Effector memory CD8-positive, alpha-beta T cell (primary cell): ENCODE measurements at regions not wholly inside any gene's neighbourhood (a gene's known extent, or its start where the extent isn't known, plus 50 kb on each side); places are given as distances from the start of the nearest gene placed in this dataset.

ENCODE experiments used
- ATAC-seq: fragments of 150-1000 bp; cut with Tn5 transposase; replicated peaks from 2 replicates; pipeline ENCODE4 v1.10.0; 2021; ENCODE audit warnings: mild to moderate bottlenecking, moderate library complexity
- DNase-seq, 3 experiments: peaks; one replicate each; pipeline ENCODE4 v3.0.0; 2021
- H3K27ac Mint-ChIP-seq, 2 donors: one replicate each; pipeline ENCODE4 v1.8.0; 2022; ENCODE audit warnings: mild to moderate bottlenecking in 2 of 2, mixed read lengths in 2 of 2, moderate library complexity in 2 of 2
- H3K27me3 Mint-ChIP-seq, 2 donors: one replicate each; pipeline ENCODE4 v1.8.0; 2022; ENCODE audit warnings: mixed read lengths in 2 of 2
- H3K36me3 Mint-ChIP-seq: one replicate; pipeline ENCODE4 v1.8.0; 2022; ENCODE audit warnings: mild to moderate bottlenecking, moderate library complexity, mixed read lengths; ENCODE audit not compliant: insufficient read depth
- H3K4me1 Mint-ChIP-seq, 2 donors: one replicate each; pipeline ENCODE4 v1.8.0; 2022; ENCODE audit warnings: low read depth in 2 of 2, mixed read lengths in 2 of 2
- H3K4me3 Mint-ChIP-seq, 2 donors: one replicate each; pipeline ENCODE4 v1.8.0; 2022; ENCODE audit warnings: mild to moderate bottlenecking in 2 of 2, mixed read lengths in 2 of 2, moderate library complexity in 2 of 2
- H3K9me3 Mint-ChIP-seq, 2 donors: one replicate each; pipeline ENCODE4 v1.8.0; 2022; ENCODE audit warnings: mixed read lengths in 2 of 2

GRCh38 chr1:213656039-213656438 lies 331.7 kb upstream of the PROX1 start:
- H3K27ac Mint-ChIP-seq, result no peak overlapping the region
- DNase-seq, result no peak
- no peaks in the 10 kb centered on the region for H3K36me3 Mint-ChIP-seq
- no peaks in the 10 kb centered on the region for H3K4me1 Mint-ChIP-seq
- no peak overlapping the region for H3K4me3 Mint-ChIP-seq
- ATAC-seq, result no peak
- no peaks in the 10 kb centered on the region for H3K27me3 Mint-ChIP-seq
- H3K9me3 Mint-ChIP-seq, result no peaks in the 10 kb centered on the region

DNA sequence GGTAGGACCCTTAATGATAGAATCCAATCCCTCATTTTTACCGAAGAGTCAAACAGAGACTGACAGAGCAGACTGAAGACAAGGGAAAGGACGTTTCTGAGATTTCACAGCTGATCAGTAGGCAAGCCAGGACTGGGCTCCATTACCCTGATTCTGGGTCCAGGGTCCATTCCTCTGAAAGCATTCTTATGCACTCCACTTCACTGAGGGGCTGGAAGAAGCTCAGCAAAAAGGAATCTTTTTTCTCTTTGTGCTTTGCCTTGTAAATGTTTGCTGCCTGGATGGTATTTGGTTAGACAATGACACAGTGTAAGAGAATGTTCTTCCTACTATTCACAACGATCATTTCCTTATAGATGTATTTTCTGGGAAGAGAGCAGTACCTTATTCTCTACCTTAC lies 331.3 kb upstream of the PROX1 start:
- Mint-ChIP-seq H3K27ac (no peak overlapping the region), H3K4me1 (no peaks in the 10 kb centered on the region), H3K27me3 (no peaks in the 10 kb centered on the region), H3K4me3 (no peak overlapping the region), H3K36me3 (no peaks in the 10 kb centered on the region), H3K9me3 (no peaks in the 10 kb centered on the region)
- no peak for DNase-seq
- ATAC-seq, result no peak

GRCh38 chr1:213657013-213657412 lies 330.8 kb upstream of the PROX1 start:
- H3K36me3 Mint-ChIP-seq, result no peaks in the 10 kb centered on the region
- H3K4me1 Mint-ChIP-seq, result no peaks in the 10 kb centered on the region
- no peak for ATAC-seq

DNA sequence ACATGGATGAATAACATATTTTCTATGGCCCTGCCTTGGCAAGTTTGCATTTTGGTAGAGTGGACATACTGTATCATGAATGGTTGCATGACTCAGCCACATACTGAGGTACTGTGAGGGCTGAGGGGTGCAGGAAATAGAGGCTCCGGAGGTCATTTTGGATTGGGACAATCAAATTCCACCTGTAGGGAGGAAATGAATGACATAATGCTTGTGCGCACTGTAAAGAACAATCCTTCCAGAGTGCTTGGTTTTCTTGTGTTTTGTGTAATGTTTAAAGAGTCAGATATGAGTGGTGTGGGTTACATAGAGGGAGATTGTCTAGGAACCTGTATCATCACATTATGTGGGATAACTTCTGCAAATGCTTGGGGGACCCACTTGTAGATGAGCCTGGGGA lies 329.9 kb upstream of the PROX1 start:
- ATAC-seq (no peak), DNase-seq (no peak)
- H3K4me3 Mint-ChIP-seq, result no peak overlapping the region

More at GRCh38 chr1:213657013-213657412, 330.8 kb upstream of the PROX1 start:
- no peak overlapping the region for H3K4me3 Mint-ChIP-seq
- DNase-seq, result no peak
- no peak overlapping the region for H3K27ac Mint-ChIP-seq
- no peaks in the 10 kb centered on the region for H3K27me3 Mint-ChIP-seq
- H3K9me3 Mint-ChIP-seq, result no peaks in the 10 kb centered on the region

GRCh38 chr1:213658457-213658856 lies 329.3 kb upstream of the PROX1 start:
- Mint-ChIP-seq H3K4me3 (no peak overlapping the region), H3K36me3 (no peaks in the 10 kb centered on the region), H3K27me3 (peaks cover 0 to 6% of the 10 kb centered on the region in 2 donors), H3K9me3 (peaks cover 0 to 2% of the 10 kb centered on the region in 2 donors), H3K27ac (no peak overlapping the region), H3K4me1 (no peaks in the 10 kb centered on the region)
- DNase-seq (no peak), ATAC-seq (no peak)

More for the DNA sequence above, 329.9 kb upstream of the PROX1 start:
- no peaks in the 10 kb centered on the region for H3K4me1 Mint-ChIP-seq
- H3K27me3 Mint-ChIP-seq, result peaks cover 0 to under 1% of the 10 kb centered on the region in 2 donors
- H3K27ac Mint-ChIP-seq, result no peak overlapping the region
- peaks cover 0 to 2% of the 10 kb centered on the region in 2 donors for H3K9me3 Mint-ChIP-seq
- H3K36me3 Mint-ChIP-seq, result no peaks in the 10 kb centered on the region

- peaks cover 0 to 2% of the 10 kb centered on the region in 2 donors for H3K9me3 Mint-ChIP-seq
- H3K27me3 Mint-ChIP-seq, result peaks cover 0 to 12% of the 10 kb centered on the region in 2 donors
- H3K36me3 Mint-ChIP-seq, result no peaks in the 10 kb centered on the region
- DNase-seq, result no peak
- ATAC-seq, result no peak
- no peak overlapping the region for H3K4me3 Mint-ChIP-seq
- no peak overlapping the region for H3K27ac Mint-ChIP-seq
- no peaks in the 10 kb centered on the region for H3K4me1 Mint-ChIP-seq
Measured at GRCh38 chr1:213659580-213660547, 327.9 kb upstream of the PROX1 start.

DNA sequence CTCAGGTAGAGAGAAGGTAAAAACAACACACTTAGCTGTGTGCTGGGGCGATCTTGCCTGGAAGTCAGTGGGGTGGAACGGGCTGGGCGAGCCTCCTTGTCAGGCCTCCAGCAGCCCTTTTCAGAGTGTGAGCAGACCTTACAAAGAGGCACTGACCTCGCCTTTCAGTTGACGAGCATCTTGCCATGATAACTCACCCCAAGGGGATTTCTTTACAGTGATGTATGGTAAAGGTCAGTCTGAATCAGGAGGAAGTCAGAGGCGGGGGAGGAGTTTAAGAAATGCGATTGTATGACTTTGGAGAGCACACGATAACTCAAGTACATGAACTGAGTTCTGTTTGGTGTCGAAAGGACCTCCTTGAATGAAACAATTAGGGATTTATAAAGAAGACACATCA lies 326.5 kb upstream of the PROX1 start:
- Mint-ChIP-seq H3K9me3 (peaks cover 0 to 2% of the 10 kb centered on the region in 2 donors), H3K4me1 (no peaks in the 10 kb centered on the region), H3K27me3 (peaks cover 0 to 12% of the 10 kb centered on the region in 2 donors), H3K4me3 (no peak overlapping the region), H3K27ac (no peak overlapping the region), H3K36me3 (no peaks in the 10 kb centered on the region)
- DNase-seq (no peak), ATAC-seq (no peak)

GRCh38 chr1:213666113-213666512 lies 321.7 kb upstream of the PROX1 start:
- Mint-ChIP-seq H3K9me3 (peaks cover 0 to 2% of the 10 kb centered on the region in 2 donors), H3K36me3 (no peaks in the 10 kb centered on the region), H3K4me3 (no peak overlapping the region), H3K27ac (no peak overlapping the region), H3K27me3 (peaks cover 0 to 12% of the 10 kb centered on the region in 2 donors), H3K4me1 (no peaks in the 10 kb centered on the region)
- ATAC-seq, result no peak
- DNase-seq, result no peak

GRCh38 chr1:213666922-213667321 lies 320.9 kb upstream of the PROX1 start:
- H3K27ac Mint-ChIP-seq, result no peak overlapping the region
- peaks cover 0 to 12% of the 10 kb centered on the region in 2 donors for H3K27me3 Mint-ChIP-seq
- H3K4me3 Mint-ChIP-seq, result no peak overlapping the region
- ATAC-seq (no peak), DNase-seq (no peak)
- no peaks in the 10 kb centered on the region for H3K4me1 Mint-ChIP-seq
- H3K36me3 Mint-ChIP-seq, result no peaks in the 10 kb centered on the region
- peaks cover 0 to 2% of the 10 kb centered on the region in 2 donors for H3K9me3 Mint-ChIP-seq

- Mint-ChIP-seq H3K27ac (no peak overlapping the region), H3K4me3 (no peak overlapping the region), H3K36me3 (no peaks in the 10 kb centered on the region), H3K4me1 (no peaks in the 10 kb centered on the region), H3K27me3 (no peaks in the 10 kb centered on the region), H3K9me3 (peaks cover 0 to 2% of the 10 kb centered on the region in 2 donors)
- ATAC-seq (no peak), DNase-seq (no peak)
Measured at GRCh38 chr1:213669512-213669911, 318.3 kb upstream of the PROX1 start.

DNA sequence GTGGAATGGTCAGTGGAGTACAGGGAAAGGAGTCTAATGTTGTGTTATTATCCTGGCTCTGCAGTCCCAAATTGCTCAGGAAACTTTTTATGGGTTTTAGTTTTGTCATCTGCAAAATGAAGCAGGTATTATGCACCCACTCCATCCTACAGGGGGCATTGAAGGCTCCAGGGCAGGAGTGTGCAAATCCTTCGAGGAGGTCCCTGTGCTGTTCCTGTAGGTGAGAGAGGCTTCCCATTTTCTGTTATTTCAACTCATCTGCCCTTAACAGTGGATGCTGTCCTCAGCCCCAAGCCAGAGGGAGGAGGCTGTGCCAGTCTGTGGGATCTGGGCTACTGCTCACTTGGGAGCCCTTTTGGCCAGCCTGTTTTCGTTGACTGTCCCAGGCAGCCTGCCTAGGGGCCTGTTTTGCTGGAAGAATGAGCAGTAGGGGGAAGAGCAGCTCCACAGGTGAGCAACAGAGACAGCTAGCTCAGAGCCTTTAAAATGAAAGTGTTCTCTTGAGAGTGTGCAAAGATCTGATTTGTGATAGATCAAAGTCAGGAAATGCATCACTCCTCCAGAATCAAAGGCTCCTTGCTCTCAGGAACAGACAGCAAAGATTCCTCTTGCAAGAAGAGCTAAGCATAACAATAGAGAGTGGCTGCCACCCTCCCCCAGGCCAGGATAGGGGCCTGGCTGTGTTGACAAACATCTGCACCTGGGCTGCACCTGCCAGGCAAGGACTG lies 317.6 kb upstream of the PROX1 start:
- Mint-ChIP-seq H3K36me3 (no peaks in the 10 kb centered on the region), H3K4me3 (no peak overlapping the region), H3K9me3 (peaks cover 0 to 2% of the 10 kb centered on the region in 2 donors), H3K4me1 (no peaks in the 10 kb centered on the region), H3K27ac (no peak overlapping the region), H3K27me3 (no peaks in the 10 kb centered on the region)
- no peak for ATAC-seq
- DNase-seq, result no peak

DNA sequence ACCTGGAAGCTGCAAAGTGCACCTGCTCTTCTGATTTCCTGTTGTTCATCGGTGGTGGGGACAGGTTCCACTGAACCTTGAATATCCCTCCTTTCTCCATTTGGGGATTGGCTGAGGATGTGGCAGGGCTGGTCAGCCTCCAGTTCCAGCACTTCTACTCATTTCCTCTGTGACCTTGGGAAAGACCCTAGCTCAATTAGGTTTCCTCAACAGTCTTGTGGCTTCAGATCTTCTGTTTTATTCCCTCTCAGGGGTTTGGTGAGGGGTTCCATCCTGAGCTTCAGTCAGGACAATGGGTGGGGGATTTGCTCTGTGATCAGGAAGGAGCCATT lies 317.1 kb upstream of the PROX1 start:
- H3K9me3 Mint-ChIP-seq, result peaks cover 0 to 2% of the 10 kb centered on the region in 2 donors
- no peaks in the 10 kb centered on the region for H3K27me3 Mint-ChIP-seq
- DNase-seq, result no peak

DNA sequence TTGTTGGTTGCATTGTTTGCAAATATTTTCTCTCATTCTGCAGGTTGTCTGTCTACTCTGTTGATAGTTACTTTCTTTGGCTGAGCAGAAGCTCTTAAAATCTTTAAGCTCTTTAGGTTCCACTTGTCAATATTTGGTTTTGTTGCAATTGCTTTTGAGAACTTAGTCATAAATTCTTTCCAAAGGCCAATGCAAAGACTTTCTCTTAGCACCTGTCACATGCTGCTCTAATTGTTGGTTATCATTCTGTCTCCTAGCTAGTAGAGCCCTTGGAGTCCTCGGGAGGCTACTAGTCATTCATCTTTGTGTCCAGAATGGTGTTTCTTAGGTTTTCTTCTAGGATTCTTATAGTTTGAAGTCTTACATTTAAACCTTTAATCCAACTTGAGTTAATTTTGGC lies 312.7 kb upstream of the PROX1 start:
- ATAC-seq, result no peak
- peaks cover 0 to 2% of the 10 kb centered on the region in 2 donors for H3K9me3 Mint-ChIP-seq
- H3K27ac Mint-ChIP-seq, result no peak overlapping the region
- H3K36me3 Mint-ChIP-seq, result no peaks in the 10 kb centered on the region
- DNase-seq, result no peak
- H3K4me1 Mint-ChIP-seq, result no peaks in the 10 kb centered on the region
- H3K4me3 Mint-ChIP-seq, result no peak overlapping the region
- H3K27me3 Mint-ChIP-seq, result no peaks in the 10 kb centered on the region

More for the DNA sequence above, 317.1 kb upstream of the PROX1 start:
- Mint-ChIP-seq H3K36me3 (no peaks in the 10 kb centered on the region), H3K4me3 (no peak overlapping the region), H3K27ac (no peak overlapping the region), H3K4me1 (no peaks in the 10 kb centered on the region)
- ATAC-seq, result no peak

DNA sequence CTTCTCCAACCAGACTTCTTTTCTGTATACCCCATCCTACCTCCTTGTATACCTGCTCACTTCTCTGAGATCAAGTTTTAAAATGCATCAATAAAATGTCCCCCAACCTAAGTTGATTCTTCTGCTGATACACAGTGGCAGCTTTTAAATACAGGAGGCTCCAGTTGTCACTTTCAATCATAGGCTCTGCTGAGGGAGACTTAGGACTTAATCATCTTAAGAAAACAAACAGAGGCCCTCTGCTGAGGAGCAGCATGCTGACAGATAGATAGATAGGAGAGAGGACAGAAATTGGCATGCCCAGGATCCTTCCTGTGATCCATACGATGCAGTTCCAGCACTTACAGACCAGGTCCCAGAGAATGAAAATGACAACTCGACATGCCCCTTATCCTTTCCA lies 311.0 kb upstream of the PROX1 start:
- Mint-ChIP-seq H3K27me3 (no peaks in the 10 kb centered on the region), H3K36me3 (no peaks in the 10 kb centered on the region), H3K27ac (no peak overlapping the region), H3K9me3 (peaks cover 0 to 2% of the 10 kb centered on the region in 2 donors), H3K4me3 (no peak overlapping the region), H3K4me1 (no peaks in the 10 kb centered on the region)
- DNase-seq (no peak), ATAC-seq (no peak)
